Mesothelial cell of epicardium (in vitro differentiated cells): ENCODE measurements at regions not wholly inside any gene's neighbourhood (a gene's known extent, or its start where the extent isn't known, plus 50 kb on each side); places are given as distances from the start of the nearest gene placed in this dataset.
"Not testable (repeated sequence)": the region's sequence is repeated elsewhere in the genome, so short reads cannot be mapped to it uniquely, and the experiment has no call there.

Experiments used
- DNase-seq, 2 experiments: peaks; one replicate each; pipeline ENCODE4 v3.0.0; 2021; ENCODE audit warnings: low spot score in 2 of 2; ENCODE audit not compliant: unreplicated experiment in 2 of 2
- H3K27ac Mint-ChIP-seq: 2 replicates; pipeline ENCODE4 v1.8.0; 2021; ENCODE audit warnings: mixed read lengths
- H3K27me3 Mint-ChIP-seq: 2 replicates; pipeline ENCODE4 v1.8.0; 2021; ENCODE audit warnings: low read depth, mixed read lengths
- H3K36me3 Mint-ChIP-seq: 2 replicates; pipeline ENCODE4 v1.8.0; 2021; ENCODE audit warnings: mixed read lengths
- H3K4me1 Mint-ChIP-seq: 2 replicates; pipeline ENCODE4 v1.8.0; 2021; ENCODE audit warnings: mixed read lengths
- H3K4me3 Mint-ChIP-seq: 2 replicates; pipeline ENCODE4 v1.8.0; 2021; ENCODE audit warnings: mild to moderate bottlenecking, moderate library complexity, mixed read lengths
- H3K9me3 Mint-ChIP-seq: 2 replicates; pipeline ENCODE4 v1.8.0; 2021; ENCODE audit warnings: mixed read lengths
- CTCF ChIP-seq: fragments of 200-600 bp; sonication (generic); IDR thresholded peaks from one replicate; pipeline ENCODE4 v1.5.0; 2021; ENCODE audit warnings: antibody characterized with exemption; ENCODE audit not compliant: unreplicated experiment

GRCh38 chr2:209240204-209240603, 183.6 kb upstream of the MAP2 start:
- Mint-ChIP-seq H3K4me1 (no peaks in the 10 kb centered on the region), H3K4me3 (no peak overlapping the region), H3K27me3 (no peaks in the 10 kb centered on the region), H3K9me3 (peaks cover 24% of the 10 kb centered on the region), H3K27ac (no peak overlapping the region), H3K36me3 (no peaks in the 10 kb centered on the region)
- TF ChIP-seq CTCF: no peak
- DNase-seq: no peak

GRCh38 chr2:209253544-209253943, 170.3 kb upstream of the MAP2 start:
- no peak for DNase-seq
- no peaks in the 10 kb centered on the region for H3K36me3 Mint-ChIP-seq
- H3K4me1 Mint-ChIP-seq: no peaks in the 10 kb centered on the region
- H3K27ac Mint-ChIP-seq: no peak overlapping the region
- H3K9me3 Mint-ChIP-seq: no peaks in the 10 kb centered on the region
- H3K4me3 Mint-ChIP-seq: no peak overlapping the region
- TF ChIP-seq CTCF: no peak
- H3K27me3 Mint-ChIP-seq: no peaks in the 10 kb centered on the region

GRCh38 chr2:209259767-209260166, 164.1 kb upstream of the MAP2 start:
- peaks cover 11% of the 10 kb centered on the region for H3K9me3 Mint-ChIP-seq
- TF ChIP-seq CTCF: no peak
- no peaks in the 10 kb centered on the region for H3K36me3 Mint-ChIP-seq
- H3K27ac Mint-ChIP-seq: no peak overlapping the region
- no peak for DNase-seq
- no peaks in the 10 kb centered on the region for H3K4me1 Mint-ChIP-seq
- no peak overlapping the region for H3K4me3 Mint-ChIP-seq
- H3K27me3 Mint-ChIP-seq: no peaks in the 10 kb centered on the region

GRCh38 chr2:209260281-209260680, 163.6 kb upstream of the MAP2 start:
- no peak overlapping the region for H3K4me3 Mint-ChIP-seq
- no peaks in the 10 kb centered on the region for H3K4me1 Mint-ChIP-seq
- TF ChIP-seq CTCF: no peak
- DNase-seq: no peak
- no peaks in the 10 kb centered on the region for H3K36me3 Mint-ChIP-seq
- H3K27me3 Mint-ChIP-seq: no peaks in the 10 kb centered on the region
- H3K27ac Mint-ChIP-seq: no peak overlapping the region
- H3K9me3 Mint-ChIP-seq: peaks cover 13% of the 10 kb centered on the region

- not testable (repeated sequence) for H3K4me3 Mint-ChIP-seq, H3K4me1 Mint-ChIP-seq, H3K27me3 Mint-ChIP-seq, H3K27ac Mint-ChIP-seq, DNase-seq, H3K36me3 Mint-ChIP-seq
- H3K9me3 Mint-ChIP-seq: peaks cover 21% of the 10 kb centered on the region
Observed at GRCh38 chr2:209261366-209262053, 162.3 kb upstream of the MAP2 start.

- no peaks in the 10 kb centered on the region for H3K36me3 Mint-ChIP-seq
- DNase-seq: no peak
- no peak for TF ChIP-seq CTCF
Observed at GRCh38 chr2:209269024-209269423, 154.8 kb upstream of the MAP2 start.

More at GRCh38 chr2:209269024-209269423, 154.8 kb upstream of the MAP2 start:
- peaks cover 2% of the 10 kb centered on the region for H3K27me3 Mint-ChIP-seq
- H3K4me1 Mint-ChIP-seq: peaks cover 6% of the 10 kb centered on the region
- no peak overlapping the region for H3K27ac Mint-ChIP-seq
- no peak overlapping the region for H3K4me3 Mint-ChIP-seq
- H3K9me3 Mint-ChIP-seq: peaks cover 14% of the 10 kb centered on the region
